ENCODE measurements at regions not wholly inside any gene's neighbourhood (a gene's known extent, or its start where the extent isn't known, plus 50 kb on each side); places are given as distances from the start of the nearest gene placed in this dataset.

GRCh38 chr10:84715911-84716310, 387.5 kb downstream of the CCSER2 start:
- no peak for TF ChIP-seq MAFK (IDR thresholded peaks at IDR 0.05; ENCODE audit: low read depth, low read length)
- TF ChIP-seq CTCF (conservative IDR thresholded peaks at IDR 0.05; ENCODE audit: low read depth, low read length): peak; percentile 51
- no peak for TF ChIP-seq CEBPB (IDR thresholded peaks at IDR 0.05; ENCODE audit: low read depth, low read length)
- no peak for TF ChIP-seq POLR2A (IDR thresholded peaks at IDR 0.05; ENCODE audit: low read depth, low read length)
- TF ChIP-seq, protein P1, sequence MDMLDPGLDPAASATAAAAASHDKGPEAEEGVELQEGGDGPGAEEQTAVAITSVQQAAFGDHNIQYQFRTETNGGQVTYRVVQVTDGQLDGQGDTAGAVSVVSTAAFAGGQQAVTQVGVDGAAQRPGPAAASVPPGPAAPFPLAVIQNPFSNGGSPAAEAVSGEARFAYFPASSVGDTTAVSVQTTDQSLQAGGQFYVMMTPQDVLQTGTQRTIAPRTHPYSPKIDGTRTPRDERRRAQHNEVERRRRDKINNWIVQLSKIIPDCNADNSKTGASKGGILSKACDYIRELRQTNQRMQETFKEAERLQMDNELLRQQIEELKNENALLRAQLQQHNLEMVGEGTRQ (IDR thresholded peaks at IDR 0.05; ENCODE audit: low read depth, low read length): no peak
- TF ChIP-seq RFX5 (IDR thresholded peaks at IDR 0.05; ENCODE audit: low read depth, low read length): no peak
- TF ChIP-seq MAZ (IDR thresholded peaks at IDR 0.05; ENCODE audit: borderline replicate concordance, low read depth, low read length): no peak
- TF ChIP-seq, protein P2, sequence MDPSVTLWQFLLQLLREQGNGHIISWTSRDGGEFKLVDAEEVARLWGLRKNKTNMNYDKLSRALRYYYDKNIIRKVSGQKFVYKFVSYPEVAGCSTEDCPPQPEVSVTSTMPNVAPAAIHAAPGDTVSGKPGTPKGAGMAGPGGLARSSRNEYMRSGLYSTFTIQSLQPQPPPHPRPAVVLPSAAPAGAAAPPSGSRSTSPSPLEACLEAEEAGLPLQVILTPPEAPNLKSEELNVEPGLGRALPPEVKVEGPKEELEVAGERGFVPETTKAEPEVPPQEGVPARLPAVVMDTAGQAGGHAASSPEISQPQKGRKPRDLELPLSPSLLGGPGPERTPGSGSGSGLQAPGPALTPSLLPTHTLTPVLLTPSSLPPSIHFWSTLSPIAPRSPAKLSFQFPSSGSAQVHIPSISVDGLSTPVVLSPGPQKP (IDR thresholded peaks at IDR 0.05; ENCODE audit: borderline replicate concordance, low read depth, low read length): no peak
- peak; percentile 41 for TF ChIP-seq SMC3 (IDR thresholded peaks at IDR 0.05; ENCODE audit: low read depth, low read length)
